ENCODE measurements at regions not wholly inside any gene's neighbourhood (a gene's known extent, or its start where the extent isn't known, plus 50 kb on each side); places are given as distances from the start of the nearest gene placed in this dataset.

GRCh38 chr3:95189348-95189747 is 1126.5 kb downstream of the NSUN3 start:
- no peak for DNase-seq (ENCODE audit: extremely low read depth, low read depth)
- no peak for TF ChIP-seq CTCF (IDR thresholded peaks at IDR 0.05; ENCODE audit: low read depth, low read length)

- no peak for DNase-seq (ENCODE audit: extremely low read depth, low read depth)
Measured at GRCh38 chr3:95197661-95198060, 1134.8 kb downstream of the NSUN3 start.

GRCh38 chr3:95200384-95200783 is 1137.5 kb downstream of the NSUN3 start:
- no peak for DNase-seq (ENCODE audit: extremely low read depth, low read depth)
- no peak for TF ChIP-seq CTCF (IDR thresholded peaks at IDR 0.05; ENCODE audit: low read depth, low read length)

More at GRCh38 chr3:95197661-95198060, 1134.8 kb downstream of the NSUN3 start:
- TF ChIP-seq CTCF (IDR thresholded peaks at IDR 0.05; ENCODE audit: low read depth, low read length) = no peak

GRCh38 chr3:95210878-95211277 is 1148.0 kb downstream of the NSUN3 start:
- TF ChIP-seq CTCF (IDR thresholded peaks at IDR 0.05; ENCODE audit: low read depth, low read length) = no peak
- DNase-seq (ENCODE audit: extremely low read depth, low read depth) = no peak

GRCh38 chr3:95212117-95212516 is 1149.3 kb downstream of the NSUN3 start:
- DNase-seq (ENCODE audit: extremely low read depth, low read depth) = no peak
- no peak for TF ChIP-seq CTCF (IDR thresholded peaks at IDR 0.05; ENCODE audit: low read depth, low read length)

- TF ChIP-seq CTCF (IDR thresholded peaks at IDR 0.05; ENCODE audit: low read depth, low read length) = no peak
- DNase-seq (ENCODE audit: extremely low read depth, low read depth) = no peak
Measured at GRCh38 chr3:95215437-95215957, 1152.6 kb downstream of the NSUN3 start.

- no peak for DNase-seq (ENCODE audit: extremely low read depth, low read depth)
- TF ChIP-seq CTCF (IDR thresholded peaks at IDR 0.05; ENCODE audit: low read depth, low read length) = no peak
Measured at GRCh38 chr3:95217661-95218060, 1154.8 kb downstream of the NSUN3 start.

Measured in AG09319 (cell line).